OCI-LY7 (cell line): ENCODE measurements at regions not wholly inside any gene's neighbourhood (a gene's known extent, or its start where the extent isn't known, plus 50 kb on each side); places are given as distances from the start of the nearest gene placed in this dataset.

Source experiments
- BruUV-seq: library from RNA; stranded (reverse); fragments of 400-500 nt; replicated peaks from 2 replicates; lab custom pipeline; 2021; lab: Mats Ljungman, UMichigan
- CTCF ChIA-PET: fragments of 300-600 bp; sonication (Branson Sonifier 250); formaldehyde crosslinking; loops from one replicate; lab custom pipeline; 2022; ENCODE audit warnings: antibody characterized with exemption; ENCODE audit not compliant: unreplicated experiment; lab: Charles Lee
- POLR2A ChIA-PET: fragments of 300-600 bp; sonication (Branson Sonifier 250); formaldehyde crosslinking; loops from one replicate; lab custom pipeline; 2022; ENCODE audit warnings: antibody characterized with exemption; lab: Charles Lee
- DNase-seq: peaks from one replicate; pipeline ENCODE4 v3.0.0-alpha.2; 2015; ENCODE audit warnings: low spot score
- H2AFZ ChIP-seq: fragments of 200-600 bp; sonication (generic), shearing (Covaris generic); 2 replicates; pipeline ENCODE4 v1.6.1; 2014; ENCODE audit warnings: mild to moderate bottlenecking, antibody characterized with exemption, low read length, moderate library complexity
- H3K27ac ChIP-seq: fragments of 200-600 bp; sonication (generic); 2 replicates; pipeline ENCODE4 v1.5.1; 2014; ENCODE audit warnings: mixed run types, low read depth, mild to moderate bottlenecking, moderate library complexity, low read length, inconsistent platforms; ENCODE audit not compliant: poor library complexity, severe bottlenecking
- H3K36me3 ChIP-seq: fragments of 200-600 bp; sonication (generic); 2 replicates; pipeline ENCODE4 v1.6.1; 2014; ENCODE audit warnings: mild to moderate bottlenecking, antibody characterized with exemption, low read length, moderate library complexity, mixed read lengths; ENCODE audit not compliant: insufficient read depth
- H3K4me1 ChIP-seq: fragments of 200-600 bp; sonication (generic); 2 replicates; pipeline ENCODE4 v1.5.1; 2014; ENCODE audit warnings: mild to moderate bottlenecking, low read length; ENCODE audit not compliant: insufficient read depth, poor library complexity, severe bottlenecking
- H3K4me2 ChIP-seq: fragments of 200-600 bp; sonication (generic); 2 replicates; pipeline ENCODE4 v1.6.1; 2014; ENCODE audit warnings: mild to moderate bottlenecking, low read length
- H3K4me3 ChIP-seq: fragments of 200-600 bp; sonication (generic); 2 replicates; pipeline ENCODE4 v1.5.1; 2014; ENCODE audit warnings: mild to moderate bottlenecking, low read depth, low read length; ENCODE audit not compliant: poor library complexity, severe bottlenecking
- H3K79me2 ChIP-seq: fragments of 200-600 bp; sonication (generic); 2 replicates; pipeline ENCODE4 v1.6.1; 2016; ENCODE audit warnings: low read depth, mild to moderate bottlenecking, low read length, moderate library complexity, mixed read lengths; ENCODE audit not compliant: insufficient read depth
- H3K9me2 ChIP-seq: fragments of 200-600 bp; sonication (generic); 2 replicates; pipeline ENCODE4 v1.6.1; 2016; ENCODE audit warnings: mild to moderate bottlenecking, low read length, mixed read lengths; ENCODE audit not compliant: insufficient read depth
- H3K9me3 ChIP-seq: fragments of 200-600 bp; sonication (generic); 2 replicates; pipeline ENCODE4 v1.6.1; 2014; ENCODE audit warnings: mild to moderate bottlenecking, mixed run types, low read length, mixed read lengths
- H4K20me1 ChIP-seq: fragments of 200-600 bp; sonication (generic); 2 replicates; pipeline ENCODE4 v1.6.1; 2014; ENCODE audit warnings: mild to moderate bottlenecking, antibody characterized with exemption, low read length, moderate library complexity, mixed read lengths; ENCODE audit not compliant: insufficient read depth
- EZH2phosphoT487 ChIP-seq: fragments of 200-600 bp; sonication (generic); IDR thresholded peaks from 2 replicates; pipeline ENCODE4 v1.6.1; 2018; ENCODE audit warnings: low read depth, borderline replicate concordance, mild to moderate bottlenecking, mixed run types, antibody characterized with exemption, low read length, moderate library complexity, mixed read lengths
- intact Hi-C: fragments of 100-400 bp; cut with micrococcal nuclease; formaldehyde crosslinking; loops from one replicate; pipeline ENCODE4 v1.10.0; 2022; ENCODE audit not compliant: unreplicated experiment
- TF ChIP-seq, protein P1 (sequence below): fragments of 200-600 bp; sonication (generic); conservative IDR thresholded peaks from 2 replicates; pipeline ENCODE4 v1.5.1; 2014; ENCODE audit warnings: mild to moderate bottlenecking, antibody characterized with exemption, low read length, moderate library complexity, mixed read lengths

DNA sequence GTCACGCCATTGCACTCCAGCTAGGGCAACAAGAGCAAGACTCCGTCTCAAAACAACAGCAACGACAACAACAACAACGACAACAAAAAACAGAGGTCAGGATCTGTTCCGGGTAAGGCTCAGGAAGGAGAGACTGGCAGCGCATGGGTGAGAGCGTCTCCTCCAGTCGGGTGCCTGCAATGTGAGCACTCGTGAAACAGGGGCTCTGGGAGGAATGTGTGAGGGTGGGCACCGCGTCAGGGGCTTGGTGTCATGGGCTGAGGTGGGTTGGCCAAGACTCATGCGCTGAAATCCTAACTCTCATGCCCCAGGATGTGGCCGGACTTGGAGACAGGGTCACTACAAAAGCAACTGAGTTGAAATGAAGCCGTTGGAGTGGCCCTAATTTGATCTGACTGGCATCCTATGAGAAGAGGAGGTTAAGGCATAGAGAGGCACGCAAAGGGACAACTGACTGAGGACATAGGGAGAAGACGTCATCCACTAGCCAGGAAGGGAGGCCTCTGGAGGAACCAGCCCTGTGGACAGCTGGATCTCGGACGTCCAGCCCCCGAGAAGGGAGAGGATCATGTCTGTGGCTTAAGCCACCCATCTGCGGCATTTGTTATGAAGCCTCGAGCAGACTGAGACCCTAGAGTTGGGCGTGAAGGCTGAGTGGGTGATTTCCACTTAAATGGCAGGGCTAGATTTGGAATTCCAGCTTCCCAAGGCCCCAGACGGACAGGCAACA, 241.5 kb upstream of the PITRM1 start:
- Histone ChIP-seq H3K79me2 (no peaks in the 10 kb centered on the region), H2AFZ (no peak overlapping the region), H4K20me1 (no peaks in the 10 kb centered on the region), H3K36me3 (no peaks in the 10 kb centered on the region), H3K4me1 (no peaks in the 10 kb centered on the region), H3K27ac (no peak overlapping the region), H3K4me3 (no peak overlapping the region), H3K9me2 (no peaks in the 10 kb centered on the region), H3K4me2 (no peak overlapping the region), H3K9me3 (peaks cover 7% of the 10 kb centered on the region; the same call in 1 of the 2 replicates)
- DNase-seq: no peak
- BruUV-seq: no TSS peak
- intact Hi-C loops: no loop called here
- POLR2A ChIA-PET: no interaction called here
- TF ChIP-seq, protein P1, sequence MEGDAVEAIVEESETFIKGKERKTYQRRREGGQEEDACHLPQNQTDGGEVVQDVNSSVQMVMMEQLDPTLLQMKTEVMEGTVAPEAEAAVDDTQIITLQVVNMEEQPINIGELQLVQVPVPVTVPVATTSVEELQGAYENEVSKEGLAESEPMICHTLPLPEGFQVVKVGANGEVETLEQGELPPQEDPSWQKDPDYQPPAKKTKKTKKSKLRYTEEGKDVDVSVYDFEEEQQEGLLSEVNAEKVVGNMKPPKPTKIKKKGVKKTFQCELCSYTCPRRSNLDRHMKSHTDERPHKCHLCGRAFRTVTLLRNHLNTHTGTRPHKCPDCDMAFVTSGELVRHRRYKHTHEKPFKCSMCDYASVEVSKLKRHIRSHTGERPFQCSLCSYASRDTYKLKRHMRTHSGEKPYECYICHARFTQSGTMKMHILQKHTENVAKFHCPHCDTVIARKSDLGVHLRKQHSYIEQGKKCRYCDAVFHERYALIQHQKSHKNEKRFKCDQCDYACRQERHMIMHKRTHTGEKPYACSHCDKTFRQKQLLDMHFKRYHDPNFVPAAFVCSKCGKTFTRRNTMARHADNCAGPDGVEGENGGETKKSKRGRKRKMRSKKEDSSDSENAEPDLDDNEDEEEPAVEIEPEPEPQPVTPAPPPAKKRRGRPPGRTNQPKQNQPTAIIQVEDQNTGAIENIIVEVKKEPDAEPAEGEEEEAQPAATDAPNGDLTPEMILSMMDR: no peak
- no peak for TF ChIP-seq EZH2phosphoT487
- CTCF ChIA-PET: no interaction called here

DNA sequence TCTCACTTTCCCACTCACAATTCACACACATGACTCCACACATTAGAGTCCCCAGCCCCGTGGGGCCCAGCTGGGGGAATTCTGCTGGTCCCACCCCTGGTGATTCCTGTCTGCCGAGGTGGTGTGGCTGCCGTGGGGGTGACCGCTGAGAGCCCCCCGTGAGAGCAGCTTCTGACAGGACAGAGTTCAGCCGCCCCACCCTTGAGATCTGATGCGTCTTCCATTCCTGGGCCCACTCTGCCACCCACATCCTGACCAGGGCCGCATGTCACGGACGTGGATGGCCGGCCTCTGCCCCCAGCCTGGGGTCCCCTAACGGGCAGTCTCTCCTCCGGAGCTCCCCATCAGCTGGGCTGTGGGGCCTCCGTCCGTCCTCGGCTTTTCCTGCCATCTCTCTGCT, 240.1 kb upstream of the PITRM1 start:
- H3K4me3 ChIP-seq: no peak overlapping the region
- H2AFZ ChIP-seq: no peak overlapping the region
- no peak for DNase-seq
- no peaks in the 10 kb centered on the region for H3K4me1 ChIP-seq
- CTCF ChIA-PET: no interaction called here
- BruUV-seq: no TSS peak
- no peak overlapping the region for H3K27ac ChIP-seq
- intact Hi-C loops: no loop called here
- H3K79me2 ChIP-seq: no peaks in the 10 kb centered on the region
- no peaks in the 10 kb centered on the region for H3K9me2 ChIP-seq
- peaks cover 7% of the 10 kb centered on the region; the same call in 1 of the 2 replicates for H3K9me3 ChIP-seq
- TF ChIP-seq, protein P1: no peak
- no peak for TF ChIP-seq EZH2phosphoT487
- H3K36me3 ChIP-seq: no peaks in the 10 kb centered on the region
- POLR2A ChIA-PET: interaction anchor here (0.9 kb wide), 1 partner anchor 27 kb away, joined by 3 read pairs; no protein-coding TSS in a partner anchor
- no peak overlapping the region for H3K4me2 ChIP-seq
- no peaks in the 10 kb centered on the region for H4K20me1 ChIP-seq

DNA sequence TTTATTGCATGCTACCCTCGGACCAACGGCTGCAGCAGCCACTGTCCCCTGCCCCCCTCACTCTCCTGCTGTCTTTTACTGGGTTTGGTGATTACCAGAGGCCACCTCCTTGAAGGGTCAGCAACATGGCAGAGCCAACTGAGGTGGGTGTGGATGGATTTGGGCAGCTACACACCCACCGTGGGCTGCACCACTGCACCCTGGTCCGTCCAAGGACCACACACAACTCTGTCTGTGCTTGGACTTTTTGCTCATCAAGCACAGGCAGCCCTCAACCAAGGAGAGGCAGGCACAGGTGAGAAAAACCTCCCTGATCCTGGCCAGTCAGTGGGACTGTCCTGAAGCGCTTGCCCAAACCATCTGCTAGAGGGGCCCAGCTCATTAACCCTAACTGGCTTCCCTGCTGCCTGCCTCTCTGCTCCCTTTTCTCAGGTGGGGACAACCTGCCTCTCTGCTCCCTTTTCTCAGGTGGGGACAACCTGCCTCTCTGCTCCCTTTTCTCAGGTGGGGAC, 239.5 kb upstream of the PITRM1 start:
- no peak overlapping the region for H3K4me2 ChIP-seq
- no TSS peak for BruUV-seq
- no peak overlapping the region for H3K4me3 ChIP-seq
- H2AFZ ChIP-seq: no peak overlapping the region
- H3K9me3 ChIP-seq: peaks cover 7% of the 10 kb centered on the region; the same call in 1 of the 2 replicates
- ChIA-PET POLR2A (interaction anchor here (0.9 kb wide), 1 partner anchor 27 kb away, joined by 3 read pairs; no protein-coding TSS in a partner anchor), CTCF (no interaction called here)
- TF ChIP-seq, protein P1: no peak
- TF ChIP-seq EZH2phosphoT487: no peak
- H3K79me2 ChIP-seq: no peaks in the 10 kb centered on the region
- no peaks in the 10 kb centered on the region for H3K9me2 ChIP-seq
- intact Hi-C loops: no loop called here
- no peaks in the 10 kb centered on the region for H4K20me1 ChIP-seq
- no peaks in the 10 kb centered on the region for H3K36me3 ChIP-seq
- DNase-seq: no peak
- H3K27ac ChIP-seq: no peak overlapping the region
- H3K4me1 ChIP-seq: no peaks in the 10 kb centered on the region
